ENCODE measurements at regions not wholly inside any gene's neighbourhood (a gene's known extent, or its start where the extent isn't known, plus 50 kb on each side); places are given as distances from the start of the nearest gene placed in this dataset.
A peak's percentile ranks its signal among the peaks of the same experiment; 100 is the strongest.
"Not testable (repeated sequence)": the region's sequence is repeated elsewhere in the genome, so short reads cannot be mapped to it uniquely, and the experiment has no call there.

DNA sequence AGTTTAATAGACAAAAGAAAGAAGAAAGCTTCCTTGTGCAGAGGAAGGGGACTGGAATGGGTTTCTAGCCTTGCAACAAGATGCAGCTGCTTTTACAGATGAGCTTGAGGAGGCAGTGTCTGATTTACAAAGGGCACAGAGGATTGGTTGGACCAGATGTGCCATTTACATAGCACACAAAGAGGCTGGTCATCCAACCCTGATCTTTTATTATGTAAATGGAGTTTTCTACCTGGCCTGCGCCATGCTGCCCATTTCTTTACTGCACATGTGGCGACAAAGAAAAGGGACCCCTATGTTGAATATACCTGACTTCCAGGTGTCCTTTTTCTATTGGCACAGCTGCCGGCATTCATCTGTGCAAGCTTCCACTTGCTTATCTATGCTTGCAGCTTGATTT lies 409.4 kb upstream of the FRG2C start (continued):
- TF ChIP-seq, protein P1, sequence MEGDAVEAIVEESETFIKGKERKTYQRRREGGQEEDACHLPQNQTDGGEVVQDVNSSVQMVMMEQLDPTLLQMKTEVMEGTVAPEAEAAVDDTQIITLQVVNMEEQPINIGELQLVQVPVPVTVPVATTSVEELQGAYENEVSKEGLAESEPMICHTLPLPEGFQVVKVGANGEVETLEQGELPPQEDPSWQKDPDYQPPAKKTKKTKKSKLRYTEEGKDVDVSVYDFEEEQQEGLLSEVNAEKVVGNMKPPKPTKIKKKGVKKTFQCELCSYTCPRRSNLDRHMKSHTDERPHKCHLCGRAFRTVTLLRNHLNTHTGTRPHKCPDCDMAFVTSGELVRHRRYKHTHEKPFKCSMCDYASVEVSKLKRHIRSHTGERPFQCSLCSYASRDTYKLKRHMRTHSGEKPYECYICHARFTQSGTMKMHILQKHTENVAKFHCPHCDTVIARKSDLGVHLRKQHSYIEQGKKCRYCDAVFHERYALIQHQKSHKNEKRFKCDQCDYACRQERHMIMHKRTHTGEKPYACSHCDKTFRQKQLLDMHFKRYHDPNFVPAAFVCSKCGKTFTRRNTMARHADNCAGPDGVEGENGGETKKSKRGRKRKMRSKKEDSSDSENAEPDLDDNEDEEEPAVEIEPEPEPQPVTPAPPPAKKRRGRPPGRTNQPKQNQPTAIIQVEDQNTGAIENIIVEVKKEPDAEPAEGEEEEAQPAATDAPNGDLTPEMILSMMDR (IDR thresholded peaks at IDR 0.05 in 2 of 3, conservative IDR thresholded peaks at IDR 0.05 in 1 of 3; ENCODE audit: borderline replicate concordance in 1 of 3, insufficient read depth in 1 of 3, low read depth in 2 of 3, low read length in 2 of 3): no peak
- no peak for TF ChIP-seq EZH2 (IDR thresholded peaks at IDR 0.05)

DNA sequence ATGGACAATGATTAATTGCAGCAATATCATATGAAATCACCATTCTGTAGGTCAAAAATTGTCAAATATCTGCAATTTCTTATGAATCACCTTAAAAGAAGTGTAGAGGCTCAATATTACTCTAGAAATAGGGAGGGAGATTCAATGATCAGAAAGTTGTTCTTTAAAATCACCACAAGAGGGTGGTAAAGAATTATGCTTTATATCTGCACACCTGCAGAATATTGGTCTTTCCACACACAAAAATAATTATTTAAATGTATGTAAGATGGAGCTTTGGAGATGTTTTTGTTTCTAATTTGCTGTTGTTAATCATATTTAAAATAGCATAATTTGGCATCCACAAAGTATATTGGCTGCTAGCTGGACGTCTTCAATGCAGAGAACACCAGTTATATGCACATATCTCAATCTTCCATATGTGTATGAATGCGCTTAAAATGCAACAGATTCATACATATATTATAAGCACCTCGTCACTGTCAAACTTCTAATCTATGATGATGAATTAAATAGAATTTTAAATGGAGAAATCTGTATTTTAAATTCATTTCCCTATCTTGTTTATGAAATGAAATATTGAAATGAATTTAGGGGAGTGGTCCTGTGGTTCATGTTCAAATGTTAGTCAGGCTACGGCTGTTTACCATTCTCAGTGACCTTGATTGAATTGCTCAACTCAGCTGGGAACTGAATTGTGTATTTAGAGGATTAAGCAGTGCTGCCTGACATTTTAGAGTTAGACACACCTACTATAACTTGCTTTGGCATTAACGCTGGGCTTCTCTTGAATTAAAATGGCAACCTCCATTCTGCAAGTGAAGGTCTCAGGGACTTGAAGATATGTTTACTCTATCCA lies 405.1 kb upstream of the FRG2C start:
- intact Hi-C loops (cut with micrococcal nuclease): loop anchor here (2.0 kb wide), 1 partner anchor 294 kb away; no protein-coding TSS in a partner anchor
- H3K4me2 ChIP-seq (ENCODE audit: low read length); RAD21 ChIA-PET (ENCODE audit: low non-redundant PET in 1 of 2, low total read pairs in 2 of 2, uncharacterized antibody in 2 of 2, unreplicated experiment in 2 of 2); BruUV-seq (replicated peaks); H3K27ac ChIP-seq (ENCODE audit: low read depth, low read length); POLR2A ChIA-PET; H3K36me3 ChIP-seq (ENCODE audit: control insufficient read depth in 1 of 2, insufficient read depth in 2 of 2, low read length in 2 of 2); DNase-seq (ENCODE audit: low read depth, low spot score); H3K4me1 ChIP-seq (ENCODE audit: control insufficient read depth in 1 of 2, insufficient read depth in 2 of 2, low read length in 2 of 2); H3K4me3 ChIP-seq (replicated peaks in 1 of 2; ENCODE audit: low read depth in 1 of 2, low read length in 2 of 2); H3K9ac ChIP-seq (ENCODE audit: low read length); H4K20me1 ChIP-seq (ENCODE audit: insufficient read depth); H3K9me2 ChIP-seq (ENCODE audit: insufficient read depth); H3K79me2 ChIP-seq (ENCODE audit: insufficient read depth, low read length); H3K27me3 ChIP-seq (ENCODE audit: insufficient read depth, low read length); H2AFZ ChIP-seq (ENCODE audit: low read depth, low read length, poor library complexity, severe bottlenecking); H3K9me3 ChIP-seq (ENCODE audit: control insufficient read depth in 1 of 2, insufficient read depth in 1 of 2, low read depth in 1 of 2, low read length in 2 of 2): not testable (repeated sequence)
- peak; percentile 49 for TF ChIP-seq RAD21 (IDR thresholded peaks at IDR 0.05; ENCODE audit: low read depth)
- TF ChIP-seq, protein P1 (IDR thresholded peaks at IDR 0.05 in 2 of 3, conservative IDR thresholded peaks at IDR 0.05 in 1 of 3; ENCODE audit: borderline replicate concordance in 1 of 3, insufficient read depth in 1 of 3, low read depth in 2 of 3, low read length in 2 of 3): peak; percentile 9 to 39 (median 34); a peak in 3 of 6 replicates
- CTCF ChIA-PET: interaction anchor here (1.3 kb wide), 1 partner anchor 170 kb away, joined by 6 read pairs; no protein-coding TSS in a partner anchor
- ATAC-seq: peak; percentile 57

DNA sequence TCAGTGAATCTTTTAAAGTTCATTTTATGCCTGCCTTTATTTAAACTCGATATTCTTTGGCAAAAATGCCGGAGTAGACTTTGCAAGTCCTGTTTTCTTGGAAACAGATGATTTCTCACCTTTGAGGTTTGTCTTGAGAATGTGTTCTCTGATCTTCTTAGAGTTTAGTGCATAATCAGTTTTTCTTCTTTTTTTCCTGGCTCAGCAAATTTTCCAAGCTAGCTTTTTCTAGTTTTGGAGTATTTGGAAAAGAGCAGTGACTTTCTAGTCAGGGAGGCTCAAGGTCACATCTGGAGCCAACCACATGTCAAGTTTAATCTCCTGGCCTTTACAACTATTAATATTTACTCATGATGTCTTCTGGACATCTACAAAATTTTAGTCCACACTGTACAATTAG lies 403.2 kb upstream of the FRG2C start:
- H3K36me3 ChIP-seq (ENCODE audit: control insufficient read depth in 1 of 2, insufficient read depth in 2 of 2, low read length in 2 of 2); intact Hi-C loops (cut with micrococcal nuclease); H3K79me2 ChIP-seq (ENCODE audit: insufficient read depth, low read length); ATAC-seq; H3K4me1 ChIP-seq (ENCODE audit: control insufficient read depth in 1 of 2, insufficient read depth in 2 of 2, low read length in 2 of 2); CTCF ChIA-PET; H3K4me2 ChIP-seq (ENCODE audit: low read length); H3K27ac ChIP-seq (ENCODE audit: low read depth, low read length); H3K9ac ChIP-seq (ENCODE audit: low read length); H3K9me3 ChIP-seq (ENCODE audit: control insufficient read depth in 1 of 2, insufficient read depth in 1 of 2, low read depth in 1 of 2, low read length in 2 of 2); H3K9me2 ChIP-seq (ENCODE audit: insufficient read depth); H3K27me3 ChIP-seq (ENCODE audit: insufficient read depth, low read length); POLR2A ChIA-PET; BruUV-seq (replicated peaks); H3K4me3 ChIP-seq (replicated peaks in 1 of 2; ENCODE audit: low read depth in 1 of 2, low read length in 2 of 2); RAD21 ChIA-PET (ENCODE audit: low non-redundant PET in 1 of 2, low total read pairs in 2 of 2, uncharacterized antibody in 2 of 2, unreplicated experiment in 2 of 2); H2AFZ ChIP-seq (ENCODE audit: low read depth, low read length, poor library complexity, severe bottlenecking); DNase-seq (ENCODE audit: low read depth, low spot score); H4K20me1 ChIP-seq (ENCODE audit: insufficient read depth): not testable (repeated sequence)

Measured in HCT116 (cell line).